T-helper 1 cell treated with Interleukin-12 subunit alpha and Interleukin-12 subunit beta and Interleukin-4 antibody, amounts not matched to agents 30 ng/mL and 1 ng/mL, for 36 hours (primary cell): ENCODE measurements at regions not wholly inside any gene's neighbourhood (a gene's known extent, or its start where the extent isn't known, plus 50 kb on each side); places are given as distances from the start of the nearest gene placed in this dataset.

Source experiments
- intact Hi-C: fragments of 100-400 bp; cut with micrococcal nuclease; formaldehyde crosslinking; loops from one replicate; pipeline ENCODE4 v1.15.1; 2024

DNA sequence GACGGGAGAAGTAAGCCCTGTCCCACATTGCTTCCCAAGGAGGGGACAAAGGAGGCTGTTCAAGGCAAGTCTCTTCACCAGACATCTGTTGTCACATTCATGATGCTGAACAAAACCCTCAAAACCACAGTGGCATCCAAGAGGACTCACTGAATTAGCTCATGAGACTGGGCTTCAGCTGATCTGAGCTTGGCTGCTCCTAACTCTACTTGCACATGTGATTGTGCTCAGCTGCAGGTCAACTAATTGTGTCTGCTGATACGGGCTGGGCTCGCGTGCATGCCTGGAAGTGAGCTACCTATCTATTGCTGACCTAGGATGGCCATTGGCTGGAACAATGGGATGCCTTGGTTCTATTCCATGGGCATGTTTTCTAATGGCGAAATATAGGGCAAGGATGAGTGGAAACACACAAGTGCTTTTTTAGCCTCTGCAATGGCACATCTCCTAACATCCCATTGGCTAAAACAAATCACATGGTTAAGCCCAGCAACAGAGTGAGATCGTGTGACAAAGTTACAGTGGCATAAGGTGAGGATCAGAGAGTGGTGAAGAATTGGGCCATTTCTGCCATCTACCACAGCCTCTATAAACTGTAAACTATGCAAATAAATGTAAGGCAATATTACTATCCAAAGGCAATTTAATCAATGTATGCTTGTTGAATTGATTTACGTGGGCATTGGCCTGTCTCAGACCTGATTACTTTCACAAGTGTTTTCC, 52.9 kb upstream of the CAPN13 start:
- intact Hi-C loops, result loop anchor here (10.0 kb wide), 1 partner anchor 695 kb away; no protein-coding TSS in a partner anchor
